A549 (cell line): ENCODE measurements at regions not wholly inside any gene's neighbourhood (a gene's known extent, or its start where the extent isn't known, plus 50 kb on each side); places are given as distances from the start of the nearest gene placed in this dataset.

Experiments used
- BHLHE40 ChIP-seq: IDR thresholded peaks from 2 replicates; pipeline ENCODE4 v1.6.1; 2012; ENCODE audit warnings: low read depth, low read length, inconsistent platforms
- CEBPB ChIP-seq, 2 experiments: fragments of >200 bp in 1 of 2; sonication (Bioruptor Twin) in 1 of 2; formaldehyde crosslinking in 1 of 2; IDR thresholded peaks; 2 replicates each; pipeline ENCODE4 v1.6.1; 2012 to 2016
- EP300 ChIP-seq, 2 experiments: fragments of >200 bp; sonication (Bioruptor Twin); formaldehyde crosslinking; IDR thresholded peaks; 2 replicates in 1 of 2; 3 replicates in 1 of 2; pipeline ENCODE4 v1.6.1; 2016 to 2017
- ESRRA ChIP-seq: fragments of 150-350 bp; IDR thresholded peaks from 2 replicates; pipeline ENCODE4 v1.6.1; 2014; ENCODE audit warnings: mild to moderate bottlenecking, low read length, borderline replicate concordance
- GATA3 ChIP-seq: IDR thresholded peaks from 2 replicates; pipeline ENCODE4 v1.6.1; 2012; ENCODE audit warnings: borderline replicate concordance
- JUNB ChIP-seq: fragments of >200 bp; sonication (Bioruptor Twin); formaldehyde crosslinking; IDR thresholded peaks from 2 replicates; pipeline ENCODE4 v1.6.1; 2016
- KDM5A ChIP-seq: fragments of 200-600 bp; sonication (generic); IDR thresholded peaks from 2 replicates; pipeline ENCODE4 v1.6.1; 2016; ENCODE audit warnings: antibody characterized with exemption, mild to moderate bottlenecking
- MYC ChIP-seq: IDR thresholded peaks from 2 replicates; pipeline ENCODE4 v1.6.1; 2012; ENCODE audit warnings: mild to moderate bottlenecking, inconsistent platforms, low read length, improper control_type of control experiment, borderline replicate concordance
- POLR2A ChIP-seq: IDR thresholded peaks from 2 replicates; pipeline ENCODE4 v1.6.1; 2012; ENCODE audit warnings: mild to moderate bottlenecking, low read length
- RFX5 ChIP-seq: fragments of 450-650 bp; IDR thresholded peaks from 2 replicates; pipeline ENCODE4 v1.7.1; 2014; ENCODE audit warnings: antibody characterized with exemption, mild to moderate bottlenecking, moderate library complexity
- SREBF2 ChIP-seq: fragments of 450-650 bp; IDR thresholded peaks from 2 replicates; pipeline ENCODE4 v1.6.1; 2014; ENCODE audit warnings: mild to moderate bottlenecking, moderate library complexity
- TF ChIP-seq, protein P1 (sequence below): fragments of >200 bp; sonication (Bioruptor Twin); formaldehyde crosslinking; IDR thresholded peaks from 3 replicates; pipeline ENCODE4 v1.5.1; 2016
- TF ChIP-seq, protein P2 (sequence below): fragments of >200 bp; sonication (Bioruptor Twin); formaldehyde crosslinking; IDR thresholded peaks from 3 replicates; pipeline ENCODE4 v1.6.1; 2016

DNA sequence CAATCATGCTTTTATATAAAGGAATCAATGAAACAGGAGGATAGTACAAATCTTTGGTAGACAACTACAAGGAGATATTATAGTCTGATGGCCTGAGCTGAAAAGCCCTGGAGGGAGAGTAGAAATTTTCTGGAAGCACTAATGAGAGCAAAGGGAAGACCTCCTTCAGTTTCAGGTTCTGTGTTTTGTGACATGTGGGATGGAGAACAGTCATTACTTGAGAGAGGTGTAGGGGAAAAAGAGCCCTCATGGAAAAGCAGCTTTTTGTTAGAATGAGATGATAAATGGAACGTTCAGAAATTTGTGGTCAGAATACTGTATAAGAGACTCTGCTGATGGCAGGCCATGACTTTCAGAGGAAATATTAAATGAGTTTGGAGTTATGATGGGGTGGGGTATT is 360.6 kb upstream of the MEF2C start:
- TF ChIP-seq JUNB (no peak), RFX5 (no peak), POLR2A (no peak), SREBF2 (no peak), CEBPB (IDR thresholded peaks at IDR 0.05) (no peak), BHLHE40 (no peak), MYC (no peak), EP300 (IDR thresholded peaks at IDR 0.05) (no peak), ESRRA (no peak), KDM5A (no peak), GATA3 (no peak)
- TF ChIP-seq, protein P1, sequence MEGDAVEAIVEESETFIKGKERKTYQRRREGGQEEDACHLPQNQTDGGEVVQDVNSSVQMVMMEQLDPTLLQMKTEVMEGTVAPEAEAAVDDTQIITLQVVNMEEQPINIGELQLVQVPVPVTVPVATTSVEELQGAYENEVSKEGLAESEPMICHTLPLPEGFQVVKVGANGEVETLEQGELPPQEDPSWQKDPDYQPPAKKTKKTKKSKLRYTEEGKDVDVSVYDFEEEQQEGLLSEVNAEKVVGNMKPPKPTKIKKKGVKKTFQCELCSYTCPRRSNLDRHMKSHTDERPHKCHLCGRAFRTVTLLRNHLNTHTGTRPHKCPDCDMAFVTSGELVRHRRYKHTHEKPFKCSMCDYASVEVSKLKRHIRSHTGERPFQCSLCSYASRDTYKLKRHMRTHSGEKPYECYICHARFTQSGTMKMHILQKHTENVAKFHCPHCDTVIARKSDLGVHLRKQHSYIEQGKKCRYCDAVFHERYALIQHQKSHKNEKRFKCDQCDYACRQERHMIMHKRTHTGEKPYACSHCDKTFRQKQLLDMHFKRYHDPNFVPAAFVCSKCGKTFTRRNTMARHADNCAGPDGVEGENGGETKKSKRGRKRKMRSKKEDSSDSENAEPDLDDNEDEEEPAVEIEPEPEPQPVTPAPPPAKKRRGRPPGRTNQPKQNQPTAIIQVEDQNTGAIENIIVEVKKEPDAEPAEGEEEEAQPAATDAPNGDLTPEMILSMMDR = no peak
- TF ChIP-seq, protein P2, sequence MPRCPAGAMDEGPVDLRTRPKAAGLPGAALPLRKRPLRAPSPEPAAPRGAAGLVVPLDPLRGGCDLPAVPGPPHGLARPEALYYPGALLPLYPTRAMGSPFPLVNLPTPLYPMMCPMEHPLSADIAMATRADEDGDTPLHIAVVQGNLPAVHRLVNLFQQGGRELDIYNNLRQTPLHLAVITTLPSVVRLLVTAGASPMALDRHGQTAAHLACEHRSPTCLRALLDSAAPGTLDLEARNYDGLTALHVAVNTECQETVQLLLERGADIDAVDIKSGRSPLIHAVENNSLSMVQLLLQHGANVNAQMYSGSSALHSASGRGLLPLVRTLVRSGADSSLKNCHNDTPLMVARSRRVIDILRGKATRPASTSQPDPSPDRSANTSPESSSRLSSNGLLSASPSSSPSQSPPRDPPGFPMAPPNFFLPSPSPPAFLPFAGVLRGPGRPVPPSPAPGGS = no peak
